ENCODE measurements at regions not wholly inside any gene's neighbourhood (a gene's known extent, or its start where the extent isn't known, plus 50 kb on each side); places are given as distances from the start of the nearest gene placed in this dataset.
"Not testable (repeated sequence)": the region's sequence is repeated elsewhere in the genome, so short reads cannot be mapped to it uniquely, and the experiment has no call there.

DNA sequence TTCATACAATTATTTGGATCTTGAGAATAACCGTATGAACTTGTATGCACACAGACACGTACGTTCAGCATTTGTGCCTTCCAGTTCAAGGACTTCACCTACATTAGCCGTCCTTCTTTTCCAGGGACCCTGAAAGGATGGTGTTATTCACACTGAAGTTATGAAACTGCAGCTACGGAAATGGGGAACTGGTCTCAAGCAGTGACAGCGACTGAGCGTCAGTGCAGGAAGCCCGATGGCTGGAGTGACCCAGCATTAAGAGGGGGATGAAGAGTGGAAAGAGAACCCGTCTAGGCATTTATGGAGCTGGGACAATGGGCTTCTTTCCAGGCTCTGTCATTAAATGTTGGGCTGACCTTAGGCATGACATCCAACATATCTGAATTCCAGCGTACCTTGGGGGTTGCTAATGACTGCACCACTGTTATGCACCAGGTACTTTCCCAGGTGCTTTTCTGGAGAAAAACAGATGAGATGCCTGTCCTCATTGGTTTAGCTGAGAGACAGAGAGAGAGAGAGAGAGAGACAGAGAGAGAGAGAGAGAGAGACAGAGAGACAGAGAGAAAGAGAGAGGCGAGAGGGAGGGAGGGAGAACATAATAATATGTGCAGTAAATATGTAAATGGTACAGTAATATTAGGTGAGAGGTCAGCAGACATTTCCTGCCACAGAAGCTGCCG, 204.7 kb upstream of the EXOC2 start:
- DNase-seq (ENCODE audit: low read depth), result no peak
- TF ChIP-seq, protein P1, sequence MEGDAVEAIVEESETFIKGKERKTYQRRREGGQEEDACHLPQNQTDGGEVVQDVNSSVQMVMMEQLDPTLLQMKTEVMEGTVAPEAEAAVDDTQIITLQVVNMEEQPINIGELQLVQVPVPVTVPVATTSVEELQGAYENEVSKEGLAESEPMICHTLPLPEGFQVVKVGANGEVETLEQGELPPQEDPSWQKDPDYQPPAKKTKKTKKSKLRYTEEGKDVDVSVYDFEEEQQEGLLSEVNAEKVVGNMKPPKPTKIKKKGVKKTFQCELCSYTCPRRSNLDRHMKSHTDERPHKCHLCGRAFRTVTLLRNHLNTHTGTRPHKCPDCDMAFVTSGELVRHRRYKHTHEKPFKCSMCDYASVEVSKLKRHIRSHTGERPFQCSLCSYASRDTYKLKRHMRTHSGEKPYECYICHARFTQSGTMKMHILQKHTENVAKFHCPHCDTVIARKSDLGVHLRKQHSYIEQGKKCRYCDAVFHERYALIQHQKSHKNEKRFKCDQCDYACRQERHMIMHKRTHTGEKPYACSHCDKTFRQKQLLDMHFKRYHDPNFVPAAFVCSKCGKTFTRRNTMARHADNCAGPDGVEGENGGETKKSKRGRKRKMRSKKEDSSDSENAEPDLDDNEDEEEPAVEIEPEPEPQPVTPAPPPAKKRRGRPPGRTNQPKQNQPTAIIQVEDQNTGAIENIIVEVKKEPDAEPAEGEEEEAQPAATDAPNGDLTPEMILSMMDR (conservative IDR thresholded peaks at IDR 0.05; ENCODE audit: low read depth, low read length), result no peak
- no peak overlapping the region for H3K4me3 ChIP-seq (ENCODE audit: low read depth, low read length)

GRCh38 chr6:894274-894673, 201.3 kb upstream of the EXOC2 start:
- no peak overlapping the region for H3K4me3 ChIP-seq (ENCODE audit: low read depth, low read length)
- TF ChIP-seq, protein P1 (conservative IDR thresholded peaks at IDR 0.05; ENCODE audit: low read depth, low read length), result peak; percentile 48
- DNase-seq (ENCODE audit: low read depth), result no peak

DNA sequence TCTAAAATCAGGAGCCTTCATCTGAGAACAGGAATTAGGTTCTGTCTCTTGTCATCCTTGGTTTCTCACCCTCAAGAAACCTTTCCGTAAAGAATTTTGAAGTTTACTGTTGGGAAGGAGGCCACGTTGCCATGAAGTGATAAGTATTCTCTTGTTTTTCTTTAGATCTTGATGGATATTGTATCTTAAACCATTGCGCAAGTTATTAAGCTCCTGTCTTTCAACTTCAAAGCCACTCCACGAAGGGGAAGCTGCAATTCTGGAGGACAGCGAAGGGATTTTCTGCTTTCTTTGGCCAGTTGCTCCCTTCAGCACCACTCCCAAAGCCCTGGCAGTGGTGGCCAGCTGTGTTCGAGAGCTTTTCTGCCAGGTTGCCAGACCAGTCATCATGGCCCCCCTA, 198.1 kb upstream of the EXOC2 start:
- TF ChIP-seq, protein P1 (conservative IDR thresholded peaks at IDR 0.05; ENCODE audit: low read depth, low read length), result no peak
- H3K4me3 ChIP-seq (ENCODE audit: low read depth, low read length), result no peak overlapping the region

GRCh38 chr6:890201-890600, 197.3 kb upstream of the EXOC2 start:
- no peak overlapping the region for H3K4me3 ChIP-seq (ENCODE audit: low read depth, low read length)
- DNase-seq (ENCODE audit: low read depth), result no peak
- TF ChIP-seq, protein P1 (conservative IDR thresholded peaks at IDR 0.05; ENCODE audit: low read depth, low read length), result no peak

More for the DNA sequence above, 198.1 kb upstream of the EXOC2 start:
- no peak for DNase-seq (ENCODE audit: low read depth)

GRCh38 chr6:887583-888235, 194.8 kb upstream of the EXOC2 start:
- TF ChIP-seq, protein P1 (conservative IDR thresholded peaks at IDR 0.05; ENCODE audit: low read depth, low read length), result no peak
- no peak for DNase-seq (ENCODE audit: low read depth)
- no peak overlapping the region for H3K4me3 ChIP-seq (ENCODE audit: low read depth, low read length)

GRCh38 chr6:886116-886515, 193.2 kb upstream of the EXOC2 start:
- not testable (repeated sequence) for DNase-seq (ENCODE audit: low read depth); H3K4me3 ChIP-seq (ENCODE audit: low read depth, low read length)

- TF ChIP-seq, protein P1 (conservative IDR thresholded peaks at IDR 0.05; ENCODE audit: low read depth, low read length), result no peak
- no peak for DNase-seq (ENCODE audit: low read depth)
- H3K4me3 ChIP-seq (ENCODE audit: low read depth, low read length), result no peak overlapping the region
These were observed 192.2 kb upstream of the EXOC2 start for GRCh38 chr6:885051-885590.
